ENCODE measurements at regions not wholly inside any gene's neighbourhood (a gene's known extent, or its start where the extent isn't known, plus 50 kb on each side); places are given as distances from the start of the nearest gene placed in this dataset.

- TF ChIP-seq CTCF (IDR thresholded peaks at IDR 0.05; ENCODE audit: low read depth, low read length, poor library complexity, severe bottlenecking), result no peak
- TF ChIP-seq EZH2phosphoT487 (IDR thresholded peaks at IDR 0.05; ENCODE audit: borderline replicate concordance, low read length), result no peak
- H3K27me3 ChIP-seq (ENCODE audit: control insufficient read depth, low read length), result no peaks in the 10 kb centered on the region
These were observed 1367.5 kb downstream of the BRD1 start for GRCh38 chr22:48459859-48460823.

GRCh38 chr22:48459259-48459658 lies 1368.4 kb downstream of the BRD1 start:
- no peaks in the 10 kb centered on the region for H4K20me1 ChIP-seq (ENCODE audit: control insufficient read depth, insufficient read depth, low read depth, low read length)
- no peaks in the 10 kb centered on the region for H3K9me3 ChIP-seq (ENCODE audit: control insufficient read depth, insufficient read depth, low read length)
- no peaks in the 10 kb centered on the region for H3K9me2 ChIP-seq (replicated peaks; ENCODE audit: control insufficient read depth, low read length)
- H3K4me3 ChIP-seq (ENCODE audit: low read length), result no peak overlapping the region
- TF ChIP-seq CTCF (IDR thresholded peaks at IDR 0.05; ENCODE audit: low read depth, low read length, poor library complexity, severe bottlenecking), result no peak
- TF ChIP-seq EZH2phosphoT487 (IDR thresholded peaks at IDR 0.05; ENCODE audit: borderline replicate concordance, low read length), result no peak
- no peak overlapping the region for H3K27ac ChIP-seq (ENCODE audit: low read depth, low read length)
- no peaks in the 10 kb centered on the region for H3K4me1 ChIP-seq (ENCODE audit: control insufficient read depth, low read length)
- H3K79me2 ChIP-seq (ENCODE audit: control insufficient read depth, low read length), result no peaks in the 10 kb centered on the region
- no peak overlapping the region for H3K4me2 ChIP-seq (ENCODE audit: low read length)
- H3K36me3 ChIP-seq (ENCODE audit: control insufficient read depth, low read length), result no peaks in the 10 kb centered on the region
- H3F3A ChIP-seq (ENCODE audit: control insufficient read depth, insufficient read depth), result no peaks in the 10 kb centered on the region
- no peaks in the 10 kb centered on the region for H3K27me3 ChIP-seq (ENCODE audit: control insufficient read depth, low read length)

More at GRCh38 chr22:48459859-48460823, 1367.5 kb downstream of the BRD1 start:
- no peak overlapping the region for H3K27ac ChIP-seq (ENCODE audit: low read depth, low read length)
- H3K9me3 ChIP-seq (ENCODE audit: control insufficient read depth, insufficient read depth, low read length), result no peaks in the 10 kb centered on the region
- no peak overlapping the region for H3K4me2 ChIP-seq (ENCODE audit: low read length)
- H3K4me3 ChIP-seq (ENCODE audit: low read length), result no peak overlapping the region
- no peaks in the 10 kb centered on the region for H4K20me1 ChIP-seq (ENCODE audit: control insufficient read depth, insufficient read depth, low read depth, low read length)
- H3F3A ChIP-seq (ENCODE audit: control insufficient read depth, insufficient read depth), result no peaks in the 10 kb centered on the region
- no peaks in the 10 kb centered on the region for H3K36me3 ChIP-seq (ENCODE audit: control insufficient read depth, low read length)
- no peaks in the 10 kb centered on the region for H3K9me2 ChIP-seq (replicated peaks; ENCODE audit: control insufficient read depth, low read length)
- H3K4me1 ChIP-seq (ENCODE audit: control insufficient read depth, low read length), result no peaks in the 10 kb centered on the region
- no peaks in the 10 kb centered on the region for H3K79me2 ChIP-seq (ENCODE audit: control insufficient read depth, low read length)

- Histone ChIP-seq H3K27me3 (ENCODE audit: control insufficient read depth, low read length) (no peaks in the 10 kb centered on the region), H3K9me3 (ENCODE audit: control insufficient read depth, insufficient read depth, low read length) (no peaks in the 10 kb centered on the region), H3K79me2 (ENCODE audit: control insufficient read depth, low read length) (no peaks in the 10 kb centered on the region), H3K36me3 (ENCODE audit: control insufficient read depth, low read length) (no peaks in the 10 kb centered on the region), H3K4me2 (ENCODE audit: low read length) (no peak overlapping the region), H3F3A (ENCODE audit: control insufficient read depth, insufficient read depth) (no peaks in the 10 kb centered on the region), H3K27ac (ENCODE audit: low read depth, low read length) (no peak overlapping the region), H4K20me1 (ENCODE audit: control insufficient read depth, insufficient read depth, low read depth, low read length) (no peaks in the 10 kb centered on the region), H3K4me1 (ENCODE audit: control insufficient read depth, low read length) (peaks cover 10% of the 10 kb centered on the region), H3K4me3 (ENCODE audit: low read length) (no peak overlapping the region), H3K9me2 (replicated peaks; ENCODE audit: control insufficient read depth, low read length) (no peaks in the 10 kb centered on the region)
- TF ChIP-seq EZH2phosphoT487 (IDR thresholded peaks at IDR 0.05; ENCODE audit: borderline replicate concordance, low read length) (no peak), CTCF (IDR thresholded peaks at IDR 0.05; ENCODE audit: low read depth, low read length, poor library complexity, severe bottlenecking) (no peak)
These were observed 1371.2 kb downstream of the BRD1 start for GRCh38 chr22:48456449-48456848.
